IPS DF 19.7 (cell line): ENCODE measurements at regions not wholly inside any gene's neighbourhood (a gene's known extent, or its start where the extent isn't known, plus 50 kb on each side); places are given as distances from the start of the nearest gene placed in this dataset.
"Not testable (repeated sequence)": the region's sequence is repeated elsewhere in the genome, so short reads cannot be mapped to it uniquely, and the experiment has no call there.

Experiments
- DNase-seq: peaks from one replicate; pipeline ENCODE4 v3.0.0-alpha.2; 2013; ENCODE audit warnings: low read depth, low spot score

DNA sequence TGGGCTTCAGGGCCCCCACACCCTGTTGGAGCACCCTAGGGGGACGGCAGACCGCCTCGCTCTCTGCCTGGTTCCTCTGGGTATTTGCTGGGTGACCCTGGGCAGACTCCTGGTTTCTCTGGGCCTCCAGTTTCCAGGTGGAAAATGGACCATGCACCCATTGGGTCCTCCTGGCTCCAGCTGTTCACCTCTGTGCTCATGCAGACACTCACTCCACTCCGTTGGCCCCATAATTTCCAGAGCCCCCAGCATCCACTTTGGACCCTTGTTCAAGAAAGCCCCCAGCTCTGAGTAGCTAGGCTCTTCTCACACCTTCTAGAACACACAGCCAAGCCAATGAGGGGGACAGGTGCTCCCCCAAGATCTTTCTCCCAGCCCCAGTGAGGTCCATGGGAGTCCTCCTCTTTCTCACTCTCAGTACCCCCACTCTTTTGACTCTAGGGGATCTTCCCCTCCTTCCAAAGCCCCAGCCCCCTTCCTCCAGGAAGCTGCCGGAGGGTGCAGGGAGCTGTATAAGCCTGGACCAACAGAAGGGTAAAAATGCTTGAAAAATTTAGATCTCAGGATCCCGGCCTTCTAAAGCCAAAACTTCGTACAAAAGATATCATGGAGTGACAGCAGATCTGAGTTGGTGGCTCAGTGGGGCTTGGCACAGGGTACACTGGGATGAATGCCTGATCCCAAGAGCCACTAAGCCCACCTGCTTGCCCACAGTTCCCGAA, 174.8 kb upstream of the RTL1 start:
- no peak for DNase-seq

DNA sequence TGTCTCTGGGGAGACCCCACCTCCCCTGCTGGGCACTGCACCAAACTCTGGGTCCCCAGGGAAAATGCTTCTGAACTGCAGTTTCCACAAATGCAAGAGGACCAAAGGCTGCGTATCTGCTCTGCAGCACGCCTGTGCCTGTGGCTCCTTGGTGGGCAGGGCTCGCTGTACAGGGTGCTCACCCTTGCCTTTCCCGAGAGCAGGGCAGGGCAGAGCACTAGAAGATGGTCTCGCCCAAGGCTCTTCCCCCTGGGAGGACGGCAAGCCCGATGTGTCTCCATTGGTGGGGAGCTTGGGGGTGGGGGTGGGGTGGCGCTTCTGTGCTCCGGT, 175.3 kb upstream of the RTL1 start:
- DNase-seq: no peak

DNA sequence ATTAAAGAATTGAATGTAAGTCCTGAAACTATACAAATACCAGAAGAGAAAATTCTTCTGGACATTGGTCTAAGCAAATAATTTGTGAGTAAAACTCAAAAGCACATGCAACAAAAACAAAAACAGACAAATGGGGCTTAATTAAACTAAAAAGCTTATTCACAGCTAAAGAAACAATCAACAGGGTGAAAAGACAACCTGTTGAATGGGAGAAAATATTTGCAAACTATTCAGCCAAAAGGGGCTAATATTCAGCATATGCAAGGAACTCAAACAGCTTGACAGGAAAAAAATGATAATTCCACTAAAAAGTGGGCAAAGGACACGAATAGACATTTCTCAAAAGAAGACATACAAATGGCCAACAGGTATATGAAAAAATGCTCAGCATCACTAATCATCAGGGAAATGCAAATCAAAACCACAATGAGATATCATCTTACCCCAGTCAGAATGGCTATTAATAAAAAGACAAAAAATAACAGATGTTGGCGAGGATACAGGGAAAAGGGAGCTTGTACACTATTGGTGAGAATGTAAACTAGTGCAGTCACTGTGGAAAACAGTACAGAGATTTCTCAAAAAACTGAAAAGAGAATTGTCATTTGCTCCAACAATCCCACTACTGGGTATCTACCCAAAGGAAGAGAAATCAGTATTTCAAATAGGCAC, 177.5 kb upstream of the RTL1 start:
- DNase-seq: no peak

DNA sequence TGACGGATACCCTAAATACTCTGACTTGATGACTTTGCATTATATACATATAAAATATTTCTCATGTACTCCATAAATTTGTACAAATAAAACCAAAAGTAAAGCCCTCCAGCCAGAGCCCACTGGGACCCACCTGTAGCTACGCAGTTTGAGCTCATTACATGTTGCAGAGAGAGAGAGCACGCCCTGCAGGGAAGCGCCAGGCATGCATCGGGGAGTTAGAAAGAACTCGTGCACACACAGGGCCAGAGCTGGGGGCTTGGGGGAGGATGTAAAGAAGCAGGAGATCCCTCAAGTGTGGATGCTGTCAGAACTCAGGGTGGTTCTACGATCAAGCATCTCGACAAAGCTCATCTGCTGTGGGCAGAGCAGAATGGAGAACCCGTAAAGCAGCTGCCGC, 178.5 kb upstream of the RTL1 start:
- DNase-seq: no peak

DNA sequence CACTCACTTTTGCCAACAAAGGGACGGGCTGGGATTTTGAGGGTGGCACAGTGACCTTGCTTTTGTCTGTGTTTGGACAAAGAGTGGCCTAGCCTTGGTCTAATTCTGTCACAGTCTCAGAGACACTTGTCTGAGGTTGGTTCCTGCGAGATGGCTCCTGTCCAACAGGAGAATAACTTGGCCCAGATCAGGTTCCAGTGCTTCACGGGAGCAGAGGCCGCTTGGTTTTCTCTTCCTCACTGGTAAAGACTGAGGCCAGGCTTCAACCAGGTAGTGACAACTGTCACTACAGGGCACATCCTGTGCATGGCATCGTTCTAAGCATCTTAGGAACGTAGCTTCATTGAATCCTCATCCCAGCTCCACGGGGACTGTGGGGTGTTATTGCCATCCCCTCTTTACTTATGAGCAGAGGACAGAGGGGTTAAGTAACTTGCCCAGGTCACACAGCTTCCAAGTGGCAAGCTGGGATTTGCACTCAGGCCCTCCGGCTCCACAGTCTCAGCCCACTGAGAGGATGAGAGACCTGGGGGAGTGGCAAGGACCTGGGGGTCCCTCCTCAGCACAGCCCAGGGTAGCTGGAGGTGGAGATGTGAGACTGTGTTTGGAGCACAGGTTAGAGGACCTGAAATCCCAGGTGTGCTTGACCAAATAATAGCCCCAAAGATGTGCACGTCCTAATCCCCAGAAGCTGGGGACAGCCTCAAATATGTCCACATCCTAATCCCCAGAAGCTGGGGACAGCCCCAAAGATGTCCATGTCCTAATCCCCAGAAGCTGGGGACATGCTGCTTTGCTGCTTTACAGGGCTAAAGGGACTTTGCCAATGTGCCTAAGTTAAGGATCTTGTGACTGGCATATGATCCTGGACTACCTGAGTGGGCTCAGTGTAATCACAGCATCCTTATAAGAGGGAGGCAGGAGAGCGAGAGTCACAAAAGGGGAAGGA, 179.2 kb upstream of the RTL1 start:
- DNase-seq: no peak

DNA sequence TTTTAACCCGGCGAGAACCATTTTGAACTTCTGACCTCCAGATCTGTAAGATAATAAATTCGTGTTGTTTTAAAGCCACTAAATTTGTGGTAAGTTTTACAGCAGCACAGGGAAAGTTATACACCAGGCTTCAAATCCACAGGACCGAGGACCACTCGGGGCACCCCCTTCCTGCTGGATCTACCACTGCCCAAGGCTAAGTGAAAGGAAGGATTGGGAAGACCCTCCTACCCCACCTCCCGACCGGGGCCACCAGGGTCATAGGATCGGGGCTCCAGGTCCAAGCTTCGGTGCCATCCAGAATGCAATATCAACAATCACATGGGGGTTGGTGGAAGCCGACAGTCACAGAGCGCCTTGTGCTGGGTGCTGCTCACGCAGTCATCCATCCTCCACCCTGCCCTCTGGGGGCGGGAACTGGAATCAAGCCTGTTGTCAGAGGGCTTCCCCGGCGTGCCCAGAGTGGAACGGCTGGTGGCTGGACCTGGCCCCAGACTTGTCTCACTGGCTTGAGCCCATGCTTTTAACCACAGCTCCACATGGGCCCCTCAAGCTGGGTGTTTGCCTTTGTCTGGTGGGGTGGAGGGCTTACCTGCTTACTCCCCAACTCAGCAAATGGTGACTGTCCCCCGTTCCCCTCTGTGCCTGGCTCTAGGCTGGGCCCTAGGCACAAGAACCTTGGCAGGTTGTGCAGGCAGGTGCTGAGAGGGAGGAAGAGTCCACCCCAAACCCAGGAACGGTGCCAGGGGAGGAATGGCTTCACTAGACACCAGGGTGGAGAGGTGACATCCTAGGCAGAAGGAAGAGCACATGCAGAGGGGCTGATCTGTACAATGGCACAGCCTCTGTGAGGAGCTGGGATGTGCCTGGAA, 180.3 kb upstream of the RTL1 start:
- DNase-seq: no peak

DNA sequence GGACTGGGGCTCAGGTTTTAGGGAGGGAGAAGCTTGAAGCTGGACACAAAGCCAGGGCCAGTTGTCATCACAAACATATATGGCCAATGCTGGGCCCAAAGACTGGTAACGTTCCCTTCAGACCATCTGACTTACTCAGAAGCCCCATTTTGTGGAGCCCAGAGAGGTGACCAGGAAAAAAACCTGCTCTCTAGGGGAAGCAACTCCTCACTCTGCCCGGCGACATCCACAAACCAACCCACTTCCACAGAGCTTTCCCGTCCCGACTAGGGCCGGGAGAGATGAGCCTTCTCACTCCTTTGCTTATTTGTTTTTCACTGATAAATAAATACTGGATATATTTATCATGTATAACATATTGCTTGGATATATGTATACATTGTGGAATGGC, 180.9 kb upstream of the RTL1 start:
- no peak for DNase-seq

DNA sequence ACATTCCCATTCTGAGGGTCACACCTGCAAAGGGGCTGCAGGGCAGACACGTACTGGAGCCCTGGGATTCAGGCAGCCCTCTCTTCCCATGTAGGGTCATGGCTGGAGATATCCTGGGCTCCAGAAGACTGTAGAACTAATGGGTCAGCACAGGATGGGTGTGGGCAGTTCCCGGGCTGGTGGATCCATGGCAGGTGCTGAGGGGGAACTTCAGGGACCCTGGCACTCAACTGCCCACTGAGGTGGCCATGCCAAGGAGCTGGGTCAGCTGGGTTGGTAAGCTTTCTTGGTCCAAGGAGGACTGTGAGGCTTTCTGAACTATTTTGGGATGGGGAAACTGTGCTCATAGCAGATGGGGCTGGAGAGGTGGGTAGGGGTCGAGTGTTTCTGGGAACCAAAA, 183.4 kb upstream of the RTL1 start:
- DNase-seq: no peak

DNA sequence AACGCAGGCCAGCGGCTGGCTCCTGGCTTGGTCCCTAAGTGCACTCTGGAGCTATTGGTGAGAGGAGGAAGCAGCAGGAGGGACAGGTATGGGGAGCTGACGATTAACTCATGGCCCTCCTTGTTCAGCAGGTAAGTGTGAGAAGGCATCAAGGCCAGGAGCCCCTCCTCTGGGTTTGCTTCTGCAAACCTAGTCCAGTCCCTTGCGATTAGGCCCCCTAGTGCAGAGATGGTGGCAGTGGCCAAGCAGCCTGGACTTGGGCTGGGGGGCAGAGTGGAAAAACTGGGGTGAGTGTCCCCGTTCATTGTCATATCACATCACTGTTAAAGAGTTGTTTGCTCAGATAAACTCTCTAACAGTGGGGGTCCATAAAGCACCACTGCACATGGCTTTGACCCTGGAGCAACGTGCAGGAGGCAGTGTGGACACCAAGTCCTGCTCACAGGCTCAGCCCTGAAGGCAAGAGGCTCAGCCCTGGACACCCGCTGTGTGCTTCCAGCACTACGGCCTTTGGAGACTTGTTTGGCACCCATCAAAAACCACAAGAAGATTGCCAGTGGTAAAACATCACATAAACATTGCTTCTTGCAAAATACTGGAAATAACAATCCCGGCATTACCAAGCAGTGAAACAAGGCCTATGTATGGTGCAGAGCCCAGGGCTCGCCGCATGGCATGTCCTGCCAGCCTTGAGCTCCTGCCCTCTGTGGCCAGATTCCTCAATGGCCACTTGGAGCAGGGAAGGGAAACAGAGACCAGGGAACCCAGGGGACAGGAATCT, 184.3 kb upstream of the RTL1 start:
- DNase-seq: no peak

DNA sequence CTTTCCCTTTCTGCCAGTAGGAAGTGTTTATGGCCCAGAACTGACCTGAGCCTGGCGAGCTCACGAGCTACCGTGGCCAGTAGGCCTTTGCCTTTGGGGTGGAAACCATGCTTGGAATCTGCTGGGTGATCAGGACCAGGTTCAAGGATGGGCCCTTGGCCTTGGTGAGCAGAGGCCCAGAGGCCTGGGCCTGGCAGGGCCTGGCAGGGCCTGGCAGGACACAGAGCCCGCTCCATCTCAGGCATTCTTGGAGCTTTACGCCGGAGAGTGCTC, 184.8 kb upstream of the RTL1 start:
- DNase-seq: no peak

DNA sequence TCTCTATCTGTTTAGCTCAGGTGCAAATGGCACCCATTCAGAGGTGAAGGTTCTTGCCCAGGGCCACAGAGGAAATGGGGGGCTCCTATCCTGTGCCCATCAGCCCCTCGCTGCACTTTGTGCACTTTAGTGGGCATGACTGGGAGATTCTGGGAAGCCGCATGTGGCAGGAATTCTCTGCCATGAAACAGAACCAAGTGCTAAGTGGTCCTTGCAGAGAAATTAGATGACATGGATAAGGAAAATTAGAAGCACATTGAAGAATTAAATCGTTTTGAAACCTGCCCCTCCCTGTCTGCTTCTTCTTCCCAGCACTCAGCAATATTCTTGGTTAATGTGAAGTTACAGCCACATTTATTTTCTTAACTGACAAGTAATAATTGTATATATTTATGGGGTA, 185.2 kb upstream of the RTL1 start:
- DNase-seq: no peak

DNA sequence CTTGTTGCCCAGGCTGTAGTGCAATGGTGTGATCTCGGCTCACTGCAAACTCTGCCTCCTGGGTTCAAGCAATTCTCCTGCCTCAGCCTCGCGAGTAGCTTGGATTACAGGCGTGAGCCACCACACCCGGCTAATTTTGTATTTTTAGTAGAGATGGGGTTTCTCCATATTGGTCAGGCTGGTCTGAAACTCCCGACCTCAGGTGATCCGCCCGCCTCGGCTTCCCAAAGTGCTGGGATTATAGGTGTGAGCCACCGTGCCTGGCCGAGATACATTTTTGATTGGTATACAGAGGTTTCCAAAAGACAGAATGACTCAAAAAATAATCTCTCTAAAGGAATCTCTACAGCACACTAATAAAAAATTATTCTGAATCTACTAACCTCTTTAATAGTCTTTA, 187.0 kb upstream of the RTL1 start:
- DNase-seq: not testable (repeated sequence)

DNA sequence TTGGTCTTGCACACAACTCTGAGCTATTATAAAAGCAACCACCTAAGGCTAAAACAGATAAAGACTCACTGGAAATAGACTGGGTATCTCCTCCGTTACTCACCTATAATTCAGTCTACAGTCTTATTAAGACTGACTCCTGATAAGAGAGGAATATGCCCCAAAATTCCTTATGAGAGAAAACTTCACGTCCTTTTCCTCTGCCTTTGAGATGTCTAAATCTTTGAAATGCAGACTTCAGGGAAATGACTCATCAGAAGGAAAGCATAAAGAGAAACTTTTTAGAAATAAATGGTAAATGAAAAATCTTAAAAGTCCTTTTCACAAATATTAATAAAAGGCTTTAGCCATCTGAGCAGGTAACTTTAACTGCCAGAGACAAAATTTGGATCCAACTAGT, 187.5 kb upstream of the RTL1 start:
- no peak for DNase-seq

DNA sequence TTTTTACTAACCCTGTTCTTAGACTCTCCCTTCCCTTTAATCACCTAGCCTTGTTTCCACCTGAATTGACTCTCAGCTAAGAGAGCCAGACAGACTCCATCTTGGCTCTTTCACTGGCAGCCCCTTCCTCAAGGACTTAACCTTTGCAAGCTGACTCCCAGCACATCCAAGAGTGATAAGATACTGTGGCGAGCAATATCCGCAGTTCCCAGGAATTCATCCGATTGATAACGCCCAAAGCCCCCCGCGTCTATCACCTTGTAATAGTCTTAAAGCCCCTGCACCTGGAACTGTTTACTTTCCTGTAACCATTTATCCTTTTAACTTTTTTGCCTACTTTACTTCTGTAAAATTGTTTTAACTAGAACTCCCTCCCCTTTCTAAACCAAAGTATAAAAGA, 191.4 kb upstream of the RTL1 start:
- not testable (repeated sequence) for DNase-seq

DNA sequence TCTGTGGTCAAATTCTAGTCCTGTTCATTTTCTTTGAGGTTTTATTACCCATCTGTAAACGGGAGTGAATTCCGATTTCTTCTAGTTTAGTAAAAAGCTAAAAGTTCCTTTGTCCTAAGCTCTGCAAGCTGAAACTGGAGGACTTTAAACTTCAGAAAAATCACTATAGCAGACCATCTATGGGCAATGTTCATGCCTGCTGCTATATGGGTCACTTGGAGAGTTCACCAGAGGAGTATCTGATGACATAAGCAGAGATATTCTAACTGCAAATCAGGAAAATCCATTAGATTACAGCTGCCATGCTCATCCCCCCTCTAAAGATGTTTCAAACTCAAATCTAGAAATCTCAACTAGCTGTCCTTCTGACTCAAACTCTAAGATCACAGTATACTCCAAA, 193.0 kb upstream of the RTL1 start:
- no peak for DNase-seq

DNA sequence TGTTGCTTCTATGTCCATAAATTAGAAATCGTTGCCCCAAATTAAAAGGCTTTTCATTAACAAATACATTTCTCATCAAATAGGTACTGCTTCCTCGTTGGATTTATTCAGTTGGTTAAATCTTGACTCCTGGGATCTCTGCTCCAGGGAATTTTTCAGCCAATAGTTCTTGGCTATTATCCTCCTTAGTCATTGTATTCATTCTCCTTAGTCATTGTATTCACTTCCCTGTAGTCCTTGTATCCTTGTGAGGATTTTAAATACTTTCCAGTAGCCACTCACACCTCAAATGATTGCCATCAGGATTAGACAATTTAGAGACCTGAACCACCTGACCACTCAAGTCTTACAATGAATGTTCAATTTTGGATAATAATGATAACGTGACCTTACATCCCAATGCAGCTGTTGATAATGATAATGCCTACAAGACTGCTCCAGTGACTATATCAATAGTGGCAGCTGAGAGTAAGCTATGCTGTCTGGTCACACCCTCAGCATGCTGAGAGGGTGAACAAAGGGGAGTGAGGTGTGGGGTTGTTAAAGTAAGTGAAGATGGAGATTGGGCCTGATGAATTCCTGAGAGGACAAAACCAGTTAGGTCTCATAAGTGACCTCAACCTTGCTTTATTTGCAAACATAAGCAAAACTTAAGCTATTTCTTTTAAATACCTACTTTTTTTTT, 193.7 kb upstream of the RTL1 start:
- no peak for DNase-seq

DNA sequence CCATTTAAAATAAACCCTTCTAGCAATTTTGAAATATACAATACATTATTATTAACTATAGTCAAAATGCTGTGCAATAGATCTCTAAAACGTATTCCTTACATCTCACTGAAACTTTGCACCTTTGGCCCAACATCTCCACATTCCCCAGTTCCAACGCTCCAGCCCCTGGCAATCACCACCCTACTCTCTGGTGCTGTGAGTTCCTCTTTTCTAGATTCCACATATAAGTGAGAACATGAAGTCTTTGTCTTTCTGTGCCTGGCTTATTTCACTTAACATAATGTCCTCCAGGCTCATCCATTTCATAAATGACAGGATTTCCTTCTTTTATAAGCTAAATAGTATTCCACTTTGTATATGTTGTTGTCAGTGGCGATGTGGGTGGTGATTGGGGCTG, 194.7 kb upstream of the RTL1 start:
- no peak for DNase-seq

DNA sequence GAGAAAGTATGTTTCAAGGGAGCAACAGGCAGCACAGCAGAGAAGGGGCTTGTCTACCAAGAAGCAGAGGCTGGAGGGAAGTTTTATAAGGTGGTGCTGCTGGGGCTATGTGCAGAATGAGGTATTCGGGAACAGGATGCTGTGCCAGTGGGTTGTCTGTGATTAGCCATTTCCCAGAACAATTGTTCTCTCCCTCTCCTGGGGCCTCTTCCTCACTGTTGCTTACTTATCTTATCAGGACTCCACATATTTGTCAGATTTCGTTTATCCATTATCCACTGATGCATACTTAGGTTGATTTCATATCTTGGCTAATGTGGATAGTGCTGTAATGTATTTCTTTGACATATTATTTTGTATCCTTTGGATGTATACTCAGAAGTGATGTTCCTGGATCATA, 195.1 kb upstream of the RTL1 start:
- DNase-seq: no peak

DNA sequence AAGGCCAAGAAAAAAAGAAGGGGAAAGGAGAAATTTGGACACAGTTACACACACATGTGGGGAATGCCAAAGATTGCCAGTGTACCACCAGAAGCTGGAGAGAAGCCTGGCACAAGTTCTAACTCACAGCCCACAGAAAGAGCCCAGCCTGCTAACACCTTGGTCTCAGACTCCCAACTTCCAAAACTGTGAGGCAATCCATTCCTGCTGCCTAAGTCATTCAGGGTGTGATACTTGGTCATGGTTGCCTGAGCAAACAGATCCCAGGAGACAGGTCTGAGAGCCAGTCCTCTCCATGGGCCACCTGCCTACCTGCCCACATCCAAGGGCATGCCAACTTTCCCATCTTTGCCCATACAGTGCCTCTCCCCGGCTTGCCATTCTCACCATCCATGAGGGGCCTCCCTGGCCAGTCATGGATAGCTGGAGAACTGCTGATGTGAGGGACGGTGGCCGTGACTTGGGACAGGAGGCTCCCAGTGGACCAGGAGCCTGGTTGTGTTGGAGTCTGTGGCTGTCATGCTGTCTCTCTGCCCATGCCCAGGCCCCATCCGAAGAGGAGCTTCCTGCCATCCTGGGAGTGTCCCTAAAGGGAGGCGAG, 198.0 kb upstream of the RTL1 start:
- DNase-seq: no peak

DNA sequence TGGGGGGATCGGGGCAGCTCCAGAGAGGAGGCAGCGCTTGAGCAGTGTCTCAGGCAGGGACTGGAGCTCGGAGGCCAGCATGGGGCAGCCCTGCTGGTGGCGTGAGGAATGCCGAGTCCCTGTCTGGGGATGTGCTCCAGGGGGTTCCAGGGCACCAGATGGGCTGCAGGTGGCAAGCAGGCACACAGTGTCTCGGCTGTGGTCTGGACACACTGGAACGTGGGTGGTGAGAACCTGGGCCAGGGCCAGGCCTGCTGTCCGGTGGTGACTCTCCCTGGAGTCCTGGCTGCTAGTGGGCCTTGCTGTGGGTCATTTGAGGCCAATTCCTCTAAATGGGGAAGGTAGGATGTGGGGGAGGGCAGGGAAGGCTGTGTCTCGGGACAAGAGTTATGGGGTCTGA, 199.4 kb upstream of the RTL1 start:
- DNase-seq: no peak
